K562 (cell line): ENCODE measurements at regions not wholly inside any gene's neighbourhood (a gene's known extent, or its start where the extent isn't known, plus 50 kb on each side); places are given as distances from the start of the nearest gene placed in this dataset.

Experiments used
- PHF21A ChIP-seq: fragments of 450-650 bp; IDR thresholded peaks from 2 replicates; pipeline ENCODE4 v1.6.1; 2017; ENCODE audit warnings: low read depth, borderline replicate concordance
- RBFOX2 ChIP-seq: fragments of 200-400 bp; formaldehyde crosslinking; IDR thresholded peaks from 2 replicates; pipeline ENCODE4 v1.6.1; 2017; ENCODE audit warnings: low read depth, mild to moderate bottlenecking, low read length, moderate library complexity
- TF ChIP-seq, protein P1 (sequence below): fragments of 200-600 bp; sonication (generic); IDR thresholded peaks from one replicate; pipeline ENCODE4 v1.6.1; 2012; ENCODE audit warnings: mild to moderate bottlenecking, low read depth, low read length, inconsistent platforms
- TF ChIP-seq, protein P2 (sequence below): fragments of 200-800 bp; sonication (Bioruptor generic); IDR thresholded peaks from 2 replicates; pipeline ENCODE4 v1.6.1; 2017; ENCODE audit warnings: missing genetic modification characterization, missing compliant biosample characterization
- TF ChIP-seq, protein P3 (sequence below): sonication (generic); formaldehyde crosslinking; IDR thresholded peaks from 2 replicates; pipeline ENCODE4 v1.8.0; 2022; ENCODE audit warnings: mild to moderate bottlenecking, missing genetic modification reagents
- TF ChIP-seq, protein P4 (sequence below): fragments of 450-650 bp; IDR thresholded peaks from 2 replicates; pipeline ENCODE4 v1.6.1; 2017; ENCODE audit warnings: antibody characterized with exemption, mild to moderate bottlenecking

DNA sequence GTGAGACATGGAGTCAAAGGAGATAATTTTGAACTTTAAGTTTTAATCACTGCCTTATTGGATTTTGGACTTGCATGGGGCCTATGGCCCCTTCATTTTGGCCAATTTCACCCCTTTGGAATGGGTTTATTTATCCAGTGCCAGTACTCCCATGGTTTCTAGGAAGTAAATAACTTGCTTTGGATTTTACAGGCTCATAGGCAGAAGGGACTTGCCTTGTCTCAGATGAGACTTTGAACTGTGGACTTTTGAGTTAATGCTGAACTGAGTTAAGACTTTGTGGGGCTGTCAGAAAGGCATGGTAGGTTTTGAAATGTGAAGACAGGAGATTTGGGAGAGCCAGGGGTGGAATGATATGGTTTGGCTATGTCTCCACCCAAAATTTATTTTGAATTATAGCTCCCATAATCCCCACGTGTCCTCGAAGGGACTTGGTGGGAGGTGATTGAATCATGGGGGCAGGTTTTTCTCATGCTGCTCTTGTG lies 448.1 kb downstream of the NAV3 start (continued):
- TF ChIP-seq, protein P1, sequence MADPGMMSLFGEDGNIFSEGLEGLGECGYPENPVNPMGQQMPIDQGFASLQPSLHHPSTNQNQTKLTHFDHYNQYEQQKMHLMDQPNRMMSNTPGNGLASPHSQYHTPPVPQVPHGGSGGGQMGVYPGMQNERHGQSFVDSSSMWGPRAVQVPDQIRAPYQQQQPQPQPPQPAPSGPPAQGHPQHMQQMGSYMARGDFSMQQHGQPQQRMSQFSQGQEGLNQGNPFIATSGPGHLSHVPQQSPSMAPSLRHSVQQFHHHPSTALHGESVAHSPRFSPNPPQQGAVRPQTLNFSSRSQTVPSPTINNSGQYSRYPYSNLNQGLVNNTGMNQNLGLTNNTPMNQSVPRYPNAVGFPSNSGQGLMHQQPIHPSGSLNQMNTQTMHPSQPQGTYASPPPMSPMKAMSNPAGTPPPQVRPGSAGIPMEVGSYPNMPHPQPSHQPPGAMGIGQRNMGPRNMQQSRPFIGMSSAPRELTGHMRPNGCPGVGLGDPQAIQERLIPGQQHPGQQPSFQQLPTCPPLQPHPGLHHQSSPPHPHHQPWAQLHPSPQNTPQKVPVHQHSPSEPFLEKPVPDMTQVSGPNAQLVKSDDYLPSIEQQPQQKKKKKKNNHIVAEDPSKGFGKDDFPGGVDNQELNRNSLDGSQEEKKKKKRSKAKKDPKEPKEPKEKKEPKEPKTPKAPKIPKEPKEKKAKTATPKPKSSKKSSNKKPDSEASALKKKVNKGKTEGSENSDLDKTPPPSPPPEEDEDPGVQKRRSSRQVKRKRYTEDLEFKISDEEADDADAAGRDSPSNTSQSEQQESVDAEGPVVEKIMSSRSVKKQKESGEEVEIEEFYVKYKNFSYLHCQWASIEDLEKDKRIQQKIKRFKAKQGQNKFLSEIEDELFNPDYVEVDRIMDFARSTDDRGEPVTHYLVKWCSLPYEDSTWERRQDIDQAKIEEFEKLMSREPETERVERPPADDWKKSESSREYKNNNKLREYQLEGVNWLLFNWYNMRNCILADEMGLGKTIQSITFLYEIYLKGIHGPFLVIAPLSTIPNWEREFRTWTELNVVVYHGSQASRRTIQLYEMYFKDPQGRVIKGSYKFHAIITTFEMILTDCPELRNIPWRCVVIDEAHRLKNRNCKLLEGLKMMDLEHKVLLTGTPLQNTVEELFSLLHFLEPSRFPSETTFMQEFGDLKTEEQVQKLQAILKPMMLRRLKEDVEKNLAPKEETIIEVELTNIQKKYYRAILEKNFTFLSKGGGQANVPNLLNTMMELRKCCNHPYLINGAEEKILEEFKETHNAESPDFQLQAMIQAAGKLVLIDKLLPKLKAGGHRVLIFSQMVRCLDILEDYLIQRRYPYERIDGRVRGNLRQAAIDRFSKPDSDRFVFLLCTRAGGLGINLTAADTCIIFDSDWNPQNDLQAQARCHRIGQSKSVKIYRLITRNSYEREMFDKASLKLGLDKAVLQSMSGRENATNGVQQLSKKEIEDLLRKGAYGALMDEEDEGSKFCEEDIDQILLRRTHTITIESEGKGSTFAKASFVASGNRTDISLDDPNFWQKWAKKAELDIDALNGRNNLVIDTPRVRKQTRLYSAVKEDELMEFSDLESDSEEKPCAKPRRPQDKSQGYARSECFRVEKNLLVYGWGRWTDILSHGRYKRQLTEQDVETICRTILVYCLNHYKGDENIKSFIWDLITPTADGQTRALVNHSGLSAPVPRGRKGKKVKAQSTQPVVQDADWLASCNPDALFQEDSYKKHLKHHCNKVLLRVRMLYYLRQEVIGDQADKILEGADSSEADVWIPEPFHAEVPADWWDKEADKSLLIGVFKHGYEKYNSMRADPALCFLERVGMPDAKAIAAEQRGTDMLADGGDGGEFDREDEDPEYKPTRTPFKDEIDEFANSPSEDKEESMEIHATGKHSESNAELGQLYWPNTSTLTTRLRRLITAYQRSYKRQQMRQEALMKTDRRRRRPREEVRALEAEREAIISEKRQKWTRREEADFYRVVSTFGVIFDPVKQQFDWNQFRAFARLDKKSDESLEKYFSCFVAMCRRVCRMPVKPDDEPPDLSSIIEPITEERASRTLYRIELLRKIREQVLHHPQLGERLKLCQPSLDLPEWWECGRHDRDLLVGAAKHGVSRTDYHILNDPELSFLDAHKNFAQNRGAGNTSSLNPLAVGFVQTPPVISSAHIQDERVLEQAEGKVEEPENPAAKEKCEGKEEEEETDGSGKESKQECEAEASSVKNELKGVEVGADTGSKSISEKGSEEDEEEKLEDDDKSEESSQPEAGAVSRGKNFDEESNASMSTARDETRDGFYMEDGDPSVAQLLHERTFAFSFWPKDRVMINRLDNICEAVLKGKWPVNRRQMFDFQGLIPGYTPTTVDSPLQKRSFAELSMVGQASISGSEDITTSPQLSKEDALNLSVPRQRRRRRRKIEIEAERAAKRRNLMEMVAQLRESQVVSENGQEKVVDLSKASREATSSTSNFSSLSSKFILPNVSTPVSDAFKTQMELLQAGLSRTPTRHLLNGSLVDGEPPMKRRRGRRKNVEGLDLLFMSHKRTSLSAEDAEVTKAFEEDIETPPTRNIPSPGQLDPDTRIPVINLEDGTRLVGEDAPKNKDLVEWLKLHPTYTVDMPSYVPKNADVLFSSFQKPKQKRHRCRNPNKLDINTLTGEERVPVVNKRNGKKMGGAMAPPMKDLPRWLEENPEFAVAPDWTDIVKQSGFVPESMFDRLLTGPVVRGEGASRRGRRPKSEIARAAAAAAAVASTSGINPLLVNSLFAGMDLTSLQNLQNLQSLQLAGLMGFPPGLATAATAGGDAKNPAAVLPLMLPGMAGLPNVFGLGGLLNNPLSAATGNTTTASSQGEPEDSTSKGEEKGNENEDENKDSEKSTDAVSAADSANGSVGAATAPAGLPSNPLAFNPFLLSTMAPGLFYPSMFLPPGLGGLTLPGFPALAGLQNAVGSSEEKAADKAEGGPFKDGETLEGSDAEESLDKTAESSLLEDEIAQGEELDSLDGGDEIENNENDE, result no peak
- TF ChIP-seq, protein P2, sequence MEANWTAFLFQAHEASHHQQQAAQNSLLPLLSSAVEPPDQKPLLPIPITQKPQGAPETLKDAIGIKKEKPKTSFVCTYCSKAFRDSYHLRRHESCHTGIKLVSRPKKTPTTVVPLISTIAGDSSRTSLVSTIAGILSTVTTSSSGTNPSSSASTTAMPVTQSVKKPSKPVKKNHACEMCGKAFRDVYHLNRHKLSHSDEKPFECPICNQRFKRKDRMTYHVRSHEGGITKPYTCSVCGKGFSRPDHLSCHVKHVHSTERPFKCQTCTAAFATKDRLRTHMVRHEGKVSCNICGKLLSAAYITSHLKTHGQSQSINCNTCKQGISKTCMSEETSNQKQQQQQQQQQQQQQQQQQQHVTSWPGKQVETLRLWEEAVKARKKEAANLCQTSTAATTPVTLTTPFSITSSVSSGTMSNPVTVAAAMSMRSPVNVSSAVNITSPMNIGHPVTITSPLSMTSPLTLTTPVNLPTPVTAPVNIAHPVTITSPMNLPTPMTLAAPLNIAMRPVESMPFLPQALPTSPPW (CRISPR knock-in tag), result no peak
- TF ChIP-seq, protein P3, sequence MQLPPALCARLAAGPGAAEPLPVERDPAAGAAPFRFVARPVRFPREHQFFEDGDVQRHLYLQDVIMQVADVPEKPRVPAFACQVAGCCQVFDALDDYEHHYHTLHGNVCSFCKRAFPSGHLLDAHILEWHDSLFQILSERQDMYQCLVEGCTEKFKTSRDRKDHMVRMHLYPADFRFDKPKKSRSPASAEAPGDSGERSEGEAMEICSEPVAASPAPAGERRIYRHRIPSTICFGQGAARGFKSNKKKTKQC (CRISPR knock-in tag), result no peak
- no peak for TF ChIP-seq RBFOX2
- TF ChIP-seq, protein P4, sequence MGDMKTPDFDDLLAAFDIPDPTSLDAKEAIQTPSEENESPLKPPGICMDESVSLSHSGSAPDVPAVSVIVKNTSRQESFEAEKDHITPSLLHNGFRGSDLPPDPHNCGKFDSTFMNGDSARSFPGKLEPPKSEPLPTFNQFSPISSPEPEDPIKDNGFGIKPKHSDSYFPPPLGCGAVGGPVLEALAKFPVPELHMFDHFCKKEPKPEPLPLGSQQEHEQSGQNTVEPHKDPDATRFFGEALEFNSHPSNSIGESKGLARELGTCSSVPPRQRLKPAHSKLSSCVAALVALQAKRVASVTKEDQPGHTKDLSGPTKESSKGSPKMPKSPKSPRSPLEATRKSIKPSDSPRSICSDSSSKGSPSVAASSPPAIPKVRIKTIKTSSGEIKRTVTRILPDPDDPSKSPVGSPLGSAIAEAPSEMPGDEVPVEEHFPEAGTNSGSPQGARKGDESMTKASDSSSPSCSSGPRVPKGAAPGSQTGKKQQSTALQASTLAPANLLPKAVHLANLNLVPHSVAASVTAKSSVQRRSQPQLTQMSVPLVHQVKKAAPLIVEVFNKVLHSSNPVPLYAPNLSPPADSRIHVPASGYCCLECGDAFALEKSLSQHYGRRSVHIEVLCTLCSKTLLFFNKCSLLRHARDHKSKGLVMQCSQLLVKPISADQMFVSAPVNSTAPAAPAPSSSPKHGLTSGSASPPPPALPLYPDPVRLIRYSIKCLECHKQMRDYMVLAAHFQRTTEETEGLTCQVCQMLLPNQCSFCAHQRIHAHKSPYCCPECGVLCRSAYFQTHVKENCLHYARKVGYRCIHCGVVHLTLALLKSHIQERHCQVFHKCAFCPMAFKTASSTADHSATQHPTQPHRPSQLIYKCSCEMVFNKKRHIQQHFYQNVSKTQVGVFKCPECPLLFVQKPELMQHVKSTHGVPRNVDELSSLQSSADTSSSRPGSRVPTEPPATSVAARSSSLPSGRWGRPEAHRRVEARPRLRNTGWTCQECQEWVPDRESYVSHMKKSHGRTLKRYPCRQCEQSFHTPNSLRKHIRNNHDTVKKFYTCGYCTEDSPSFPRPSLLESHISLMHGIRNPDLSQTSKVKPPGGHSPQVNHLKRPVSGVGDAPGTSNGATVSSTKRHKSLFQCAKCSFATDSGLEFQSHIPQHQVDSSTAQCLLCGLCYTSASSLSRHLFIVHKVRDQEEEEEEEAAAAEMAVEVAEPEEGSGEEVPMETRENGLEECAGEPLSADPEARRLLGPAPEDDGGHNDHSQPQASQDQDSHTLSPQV, result no peak
- no peak for TF ChIP-seq PHF21A
